Psoas muscle (tissue), 7 donors: ENCODE measurements at regions not wholly inside any gene's neighbourhood (a gene's known extent, or its start where the extent isn't known, plus 50 kb on each side); places are given as distances from the start of the nearest gene placed in this dataset.

ENCODE experiments used
- ATAC-seq, 4 donors: fragments of 200-7000 bp; cut with Tn5 transposase; one replicate each; pipeline ENCODE4 v1.9.1; 2020; ENCODE audit warnings: moderate library complexity in 3 of 4, mild to moderate bottlenecking in 2 of 4
- DNase-seq, 2 donors: peaks; one replicate each; pipeline ENCODE4 v3.0.0-alpha.2; 2020
- H3K27ac ChIP-seq: fragments of 200-600 bp; one replicate; pipeline ENCODE4 v1.8.0; 2022
- H3K27me3 ChIP-seq, 3 donors: fragments of 200-600 bp in 1 of 3; one replicate each; pipeline versions ENCODE4 v1.6.1 to v1.8.0; 2013 to 2022; ENCODE audit warnings: low read length in 2 of 3, mild to moderate bottlenecking in 2 of 3, moderate library complexity in 1 of 3; ENCODE audit not compliant: insufficient read depth in 3 of 3
- H3K36me3 ChIP-seq, 2 donors: fragments of 200-600 bp in 1 of 2; one replicate each; pipeline versions ENCODE4 v1.6.1 to v1.8.0; 2013 to 2022; ENCODE audit warnings: low read depth in 1 of 2, mild to moderate bottlenecking in 1 of 2, moderate library complexity in 1 of 2; ENCODE audit not compliant: insufficient read depth in 1 of 2
- H3K4me1 ChIP-seq: fragments of 200-600 bp; one replicate; pipeline ENCODE4 v1.8.0; 2022
- H3K4me3 ChIP-seq: fragments of 200-600 bp; one replicate; pipeline ENCODE4 v1.8.0; 2022; ENCODE audit warnings: mild to moderate bottlenecking
- H3K9me3 ChIP-seq: fragments of 200-600 bp; one replicate; pipeline ENCODE4 v1.8.0; 2022
- CTCF ChIP-seq: fragments of 200-600 bp; IDR thresholded peaks from one replicate; pipeline ENCODE4 v1.8.0; 2022; ENCODE audit warnings: antibody characterized with exemption
- WGBS, 3 donors: extraction: QIAGEN DNeasy Blood & Tissue Kit; methylation state at CpG; one replicate each; pipeline versions ENCODE4 v1.1.6 to v1.1.7; 2013; 5-methylcytosine and 5-hydroxymethylcytosine counted together
- intact Hi-C, 2 donors: fragments of 100-400 bp; cut with DNase I; formaldehyde crosslinking; loops; one replicate each; pipeline versions ENCODE4 v1.11.0 to v1.14.2; 2022
- donor health status: healthy with polysubstance abuse.
- donor health status: DM: no; HTN: no; CAD: no; lungs with moderate emphysema.
- donor health status: Bipolar disorder and iron deficiency.
- donor health status: healthy.
- donor health status: DM: yes; HTN: yes; CAD: no.
- donor health status: DM: no; HTN: no; CAD: no.
- donor health status: DM: yes; HTN: yes; CAD: no.

GRCh38 chr4:154998284-154998683 lies 210.2 kb upstream of the NPY2R start:
- intact Hi-C loops: no loop called here
- no peaks in the 10 kb centered on the region for H3K36me3 ChIP-seq
- ATAC-seq (no peak), DNase-seq (no peak)
- H3K27me3 ChIP-seq: no peaks in the 10 kb centered on the region
- no peak overlapping the region for H3K27ac ChIP-seq
- H3K4me1 ChIP-seq: no peaks in the 10 kb centered on the region
- no peaks in the 10 kb centered on the region for H3K9me3 ChIP-seq
- 84 to 91% (median 85%) methylated on average over 3 of the region's 3 CpGs for WGBS, 3 donors
- no peak overlapping the region for H3K4me3 ChIP-seq
- no peak for TF ChIP-seq CTCF

GRCh38 chr4:154998773-154999172 lies 209.7 kb upstream of the NPY2R start:
- no peak for TF ChIP-seq CTCF
- DNase-seq (no peak), ATAC-seq (no peak)
- WGBS, 3 donors: 45 to 86% (median 74%) methylated on average over 1 of the region's 1 CpG
- no peaks in the 10 kb centered on the region for H3K27me3 ChIP-seq
- intact Hi-C loops: no loop called here
- H3K36me3 ChIP-seq: no peaks in the 10 kb centered on the region
- no peak overlapping the region for H3K4me3 ChIP-seq
- no peak overlapping the region for H3K27ac ChIP-seq
- no peaks in the 10 kb centered on the region for H3K9me3 ChIP-seq
- H3K4me1 ChIP-seq: no peaks in the 10 kb centered on the region

GRCh38 chr4:154999950-155000578 lies 208.4 kb upstream of the NPY2R start:
- WGBS, 3 donors: 79 to 88% (median 79%) methylated on average over 3 of the region's 3 CpGs
- intact Hi-C loops: no loop called here
- Histone ChIP-seq H3K27ac (no peak overlapping the region), H3K9me3 (no peaks in the 10 kb centered on the region), H3K4me3 (no peak overlapping the region), H3K4me1 (no peaks in the 10 kb centered on the region), H3K27me3 (no peaks in the 10 kb centered on the region), H3K36me3 (no peaks in the 10 kb centered on the region)
- no peak for TF ChIP-seq CTCF
- no peak for ATAC-seq
- no peak for DNase-seq

GRCh38 chr4:155001251-155001650 lies 207.2 kb upstream of the NPY2R start:
- Histone ChIP-seq H3K9me3 (no peaks in the 10 kb centered on the region), H3K27ac (no peak overlapping the region), H3K36me3 (no peaks in the 10 kb centered on the region), H3K4me3 (no peak overlapping the region), H3K27me3 (no peaks in the 10 kb centered on the region), H3K4me1 (no peaks in the 10 kb centered on the region)
- ATAC-seq (no peak), DNase-seq (no peak)
- TF ChIP-seq CTCF: no peak
- intact Hi-C loops: no loop called here
- 85 to 96% (median 94%) methylated on average over 2 of the region's 2 CpGs for WGBS, 3 donors
